ENCODE measurements at regions not wholly inside any gene's neighbourhood (a gene's known extent, or its start where the extent isn't known, plus 50 kb on each side); places are given as distances from the start of the nearest gene placed in this dataset.
A peak's percentile ranks its signal among the peaks of the same experiment; 100 is the strongest.

GRCh38 chr1:56385314-56385713, 194.0 kb downstream of the PLPP3 start:
- no peak for TF ChIP-seq CTCF (IDR thresholded peaks at IDR 0.05)
- DNase-seq (ENCODE audit: low spot score): no peak
- Histone ChIP-seq H3K9me3 (no peaks in the 10 kb centered on the region), H3K4me1 (peaks cover 0 to 5% of the 10 kb centered on the region in 2 donors), H3K36me3 (no peaks in the 10 kb centered on the region), H3K27ac (no peak overlapping the region), H3K4me3 (no peak overlapping the region), H3K27me3 (no peaks in the 10 kb centered on the region)

GRCh38 chr1:56382929-56383328, 196.4 kb downstream of the PLPP3 start:
- Histone ChIP-seq H3K27me3 (no peaks in the 10 kb centered on the region), H3K27ac (no peak overlapping the region), H3K4me1 (peaks cover 0 to 8% of the 10 kb centered on the region in 2 donors), H3K9me3 (no peaks in the 10 kb centered on the region), H3K4me3 (no peak overlapping the region), H3K36me3 (no peaks in the 10 kb centered on the region)
- no peak for TF ChIP-seq CTCF (IDR thresholded peaks at IDR 0.05)
- no peak for DNase-seq (ENCODE audit: low spot score)

- no peak for TF ChIP-seq CTCF (IDR thresholded peaks at IDR 0.05)
- no peak overlapping the region for H3K27ac ChIP-seq
- H3K27me3 ChIP-seq: no peaks in the 10 kb centered on the region
- no peak overlapping the region for H3K4me3 ChIP-seq
- H3K9me3 ChIP-seq: no peaks in the 10 kb centered on the region
- no peaks in the 10 kb centered on the region for H3K36me3 ChIP-seq
- peaks cover 0 to 32% of the 10 kb centered on the region in 2 donors for H3K4me1 ChIP-seq
- no peak for DNase-seq (ENCODE audit: low spot score)
These were observed 198.8 kb downstream of the PLPP3 start for GRCh38 chr1:56380531-56380930.

- H3K36me3 ChIP-seq: no peaks in the 10 kb centered on the region
- peak overlapping the region in 1 of 2 donors; percentile 20 for H3K27ac ChIP-seq
- H3K4me3 ChIP-seq: no peak overlapping the region
- TF ChIP-seq CTCF (IDR thresholded peaks at IDR 0.05): no peak
- peaks cover 0 to 52% of the 10 kb centered on the region in 2 donors for H3K4me1 ChIP-seq
- DNase-seq (ENCODE audit: low spot score): no peak
- H3K9me3 ChIP-seq: no peaks in the 10 kb centered on the region
- no peaks in the 10 kb centered on the region for H3K27me3 ChIP-seq
These were observed 200.9 kb downstream of the PLPP3 start for GRCh38 chr1:56378341-56379070.

GRCh38 chr1:56377431-56377830, 201.9 kb downstream of the PLPP3 start:
- Histone ChIP-seq H3K4me3 (no peak overlapping the region), H3K27me3 (no peaks in the 10 kb centered on the region), H3K9me3 (no peaks in the 10 kb centered on the region), H3K4me1 (peaks cover 0 to 62% of the 10 kb centered on the region in 2 donors), H3K27ac (peak overlapping the region; percentile 42 to 63), H3K36me3 (no peaks in the 10 kb centered on the region)
- TF ChIP-seq CTCF (IDR thresholded peaks at IDR 0.05): no peak
- no peak for DNase-seq (ENCODE audit: low spot score)
